ENCODE measurements at regions not wholly inside any gene's neighbourhood (a gene's known extent, or its start where the extent isn't known, plus 50 kb on each side); places are given as distances from the start of the nearest gene placed in this dataset.

DNA sequence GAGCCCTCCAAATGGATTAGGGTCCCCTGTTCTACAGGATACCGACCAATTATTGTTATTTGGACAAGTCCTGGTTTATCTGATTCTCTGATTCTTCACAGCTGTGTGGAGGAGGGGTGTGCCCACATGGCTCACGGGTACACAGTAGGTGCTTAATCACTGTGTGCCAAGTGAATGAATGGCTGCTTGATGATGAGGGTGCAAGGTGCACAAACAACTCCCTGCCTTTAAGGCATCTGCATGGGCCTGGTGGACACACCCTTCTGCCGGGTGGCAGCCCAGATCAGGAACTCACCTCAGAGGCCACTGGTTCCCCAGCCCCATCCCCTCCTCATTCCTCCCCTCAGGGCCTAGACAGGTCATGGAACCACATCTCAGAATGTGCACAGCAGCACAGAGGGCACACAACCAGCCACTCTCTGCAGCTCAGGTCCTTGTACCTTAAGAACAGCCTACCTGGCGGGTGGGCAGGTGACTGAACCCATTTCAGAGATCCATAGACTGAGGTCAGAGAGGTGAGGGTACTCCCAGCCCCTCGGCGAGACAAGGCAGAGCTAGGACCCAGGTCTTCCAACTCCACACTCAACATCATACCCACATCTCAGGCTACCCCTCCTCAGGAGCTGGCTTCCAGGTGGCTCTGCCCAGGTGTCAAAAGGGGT lies 50.3 kb downstream of the SHANK2 start:
- Histone ChIP-seq H3K9me3 (ENCODE audit: severe bottlenecking) (no peaks in the 10 kb centered on the region), H3K27ac (no peak overlapping the region), H3K27me3 (ENCODE audit: insufficient read depth, low read depth, severe bottlenecking) (no peaks in the 10 kb centered on the region), H3K4me3 (ENCODE audit: low read depth, low read length) (no peak overlapping the region), H3K36me3 (no peaks in the 10 kb centered on the region)
- TF ChIP-seq, protein P1, sequence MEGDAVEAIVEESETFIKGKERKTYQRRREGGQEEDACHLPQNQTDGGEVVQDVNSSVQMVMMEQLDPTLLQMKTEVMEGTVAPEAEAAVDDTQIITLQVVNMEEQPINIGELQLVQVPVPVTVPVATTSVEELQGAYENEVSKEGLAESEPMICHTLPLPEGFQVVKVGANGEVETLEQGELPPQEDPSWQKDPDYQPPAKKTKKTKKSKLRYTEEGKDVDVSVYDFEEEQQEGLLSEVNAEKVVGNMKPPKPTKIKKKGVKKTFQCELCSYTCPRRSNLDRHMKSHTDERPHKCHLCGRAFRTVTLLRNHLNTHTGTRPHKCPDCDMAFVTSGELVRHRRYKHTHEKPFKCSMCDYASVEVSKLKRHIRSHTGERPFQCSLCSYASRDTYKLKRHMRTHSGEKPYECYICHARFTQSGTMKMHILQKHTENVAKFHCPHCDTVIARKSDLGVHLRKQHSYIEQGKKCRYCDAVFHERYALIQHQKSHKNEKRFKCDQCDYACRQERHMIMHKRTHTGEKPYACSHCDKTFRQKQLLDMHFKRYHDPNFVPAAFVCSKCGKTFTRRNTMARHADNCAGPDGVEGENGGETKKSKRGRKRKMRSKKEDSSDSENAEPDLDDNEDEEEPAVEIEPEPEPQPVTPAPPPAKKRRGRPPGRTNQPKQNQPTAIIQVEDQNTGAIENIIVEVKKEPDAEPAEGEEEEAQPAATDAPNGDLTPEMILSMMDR (IDR thresholded peaks at IDR 0.05; ENCODE audit: low read depth, low read length), result no peak
- no peak for DNase-seq

DNA sequence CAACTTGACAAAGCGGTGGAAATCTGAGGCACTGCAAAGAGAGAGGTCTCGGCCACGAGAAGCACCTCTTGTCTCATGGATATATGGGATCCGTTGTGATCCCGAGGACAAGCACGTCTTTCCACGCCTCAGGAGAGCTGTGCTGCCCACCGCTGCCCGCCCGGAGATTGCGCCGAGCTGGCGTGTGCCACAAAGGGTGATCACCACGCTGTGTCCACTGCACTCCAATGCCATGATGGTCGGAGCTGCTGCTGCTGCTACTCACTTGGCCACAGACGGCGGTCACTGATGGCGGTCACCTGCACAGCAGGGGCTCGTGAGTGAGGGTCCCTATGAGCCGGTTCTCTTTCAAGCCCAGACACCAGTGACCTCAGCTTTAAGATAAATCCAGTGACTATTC lies 51.1 kb downstream of the SHANK2 start:
- TF ChIP-seq, protein P1 (IDR thresholded peaks at IDR 0.05; ENCODE audit: low read depth, low read length), result no peak
- H3K27ac ChIP-seq, result no peak overlapping the region
- no peak for DNase-seq
- H3K27me3 ChIP-seq (ENCODE audit: insufficient read depth, low read depth, severe bottlenecking), result no peaks in the 10 kb centered on the region
- H3K36me3 ChIP-seq, result no peaks in the 10 kb centered on the region
- H3K9me3 ChIP-seq (ENCODE audit: severe bottlenecking), result no peaks in the 10 kb centered on the region
- no peak overlapping the region for H3K4me3 ChIP-seq (ENCODE audit: low read depth, low read length)

DNA sequence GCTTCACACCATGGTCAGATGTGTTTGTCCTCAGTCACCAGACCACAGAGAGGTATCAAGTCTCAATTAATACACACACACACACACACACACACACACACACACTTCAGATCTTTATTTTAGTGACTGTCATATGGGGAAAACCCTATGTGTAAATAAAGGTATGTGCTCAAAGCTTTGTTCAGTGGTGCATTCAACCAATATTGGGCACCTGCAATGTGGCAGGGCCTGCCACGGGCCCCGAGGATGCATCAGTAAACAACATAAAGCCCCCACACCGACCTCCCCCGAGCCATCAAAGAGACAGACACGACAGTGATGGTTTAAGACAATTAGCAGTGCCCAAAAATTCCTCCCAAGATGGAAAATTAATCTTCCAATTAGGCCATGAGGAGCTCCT lies 51.6 kb downstream of the SHANK2 start:
- Histone ChIP-seq H3K9me3 (ENCODE audit: severe bottlenecking) (no peaks in the 10 kb centered on the region), H3K27ac (no peak overlapping the region), H3K27me3 (ENCODE audit: insufficient read depth, low read depth, severe bottlenecking) (no peaks in the 10 kb centered on the region), H3K4me3 (ENCODE audit: low read depth, low read length) (no peak overlapping the region), H3K36me3 (no peaks in the 10 kb centered on the region)
- DNase-seq, result no peak
- TF ChIP-seq, protein P1 (IDR thresholded peaks at IDR 0.05; ENCODE audit: low read depth, low read length), result no peak

DNA sequence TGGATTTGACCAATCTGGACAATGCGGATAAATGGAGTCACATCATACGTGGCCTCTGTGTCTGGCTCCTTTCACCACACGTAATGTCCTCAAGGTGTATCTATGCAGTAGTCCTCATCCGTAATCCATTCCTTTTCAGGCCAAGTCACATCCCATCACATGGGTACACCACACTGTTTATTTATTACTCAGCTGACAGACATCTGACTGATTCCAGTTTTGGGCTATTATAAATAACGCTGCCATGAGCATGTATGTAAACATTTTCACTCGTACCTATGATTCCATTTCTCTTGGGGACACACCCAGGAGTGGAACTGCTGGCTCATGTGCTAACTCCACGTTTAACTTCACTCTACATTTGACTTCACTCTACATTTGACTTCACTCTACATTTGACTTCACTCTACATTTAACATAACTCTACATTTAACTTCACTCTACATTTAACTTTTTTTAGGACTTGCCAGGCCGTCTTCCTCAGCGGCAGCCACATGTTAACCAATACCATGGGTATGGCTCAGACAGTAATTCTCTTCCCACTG lies 52.1 kb downstream of the SHANK2 start:
- Histone ChIP-seq H3K36me3 (no peaks in the 10 kb centered on the region), H3K4me3 (ENCODE audit: low read depth, low read length) (no peak overlapping the region), H3K9me3 (ENCODE audit: severe bottlenecking) (no peaks in the 10 kb centered on the region), H3K27ac (no peak overlapping the region), H3K27me3 (ENCODE audit: insufficient read depth, low read depth, severe bottlenecking) (no peaks in the 10 kb centered on the region)
- no peak for DNase-seq
- TF ChIP-seq, protein P1 (IDR thresholded peaks at IDR 0.05; ENCODE audit: low read depth, low read length), result no peak

- H3K4me3 ChIP-seq (ENCODE audit: low read depth, low read length), result no peak overlapping the region
- H3K36me3 ChIP-seq, result no peaks in the 10 kb centered on the region
- no peak overlapping the region for H3K27ac ChIP-seq
- H3K27me3 ChIP-seq (ENCODE audit: insufficient read depth, low read depth, severe bottlenecking), result no peaks in the 10 kb centered on the region
- peak; percentile 17 for DNase-seq
- TF ChIP-seq, protein P1 (IDR thresholded peaks at IDR 0.05; ENCODE audit: low read depth, low read length), result no peak
- H3K9me3 ChIP-seq (ENCODE audit: severe bottlenecking), result no peaks in the 10 kb centered on the region
Observed at GRCh38 chr11:71199226-71199820, 53.1 kb downstream of the SHANK2 start.
